Right lobe of liver (tissue), 6 donors: ENCODE measurements at regions not wholly inside any gene's neighbourhood (a gene's known extent, or its start where the extent isn't known, plus 50 kb on each side); places are given as distances from the start of the nearest gene placed in this dataset.

ENCODE experiments used
- ATAC-seq, 4 donors: fragments of 200-7000 bp; cut with Tn5 transposase; one replicate each; pipeline ENCODE4 v1.9.1; 2020; ENCODE audit warnings: mild to moderate bottlenecking in 4 of 4, moderate library complexity in 4 of 4
- DNase-seq, 3 donors: peaks; one replicate each; pipeline ENCODE4 v3.0.0-alpha.2; 2020
- H3K27ac ChIP-seq, 3 donors: fragments of 200-600 bp; one replicate each; pipeline ENCODE4 v1.8.0; 2022
- H3K27me3 ChIP-seq, 2 donors: fragments of 200-600 bp; one replicate each; pipeline ENCODE4 v1.8.0; 2022
- H3K36me3 ChIP-seq, 4 donors: fragments of 200-600 bp; sonication (generic) in 1 of 4; one replicate each; pipeline versions ENCODE4 v1.5.1 to v1.8.0; 2017 to 2022; ENCODE audit warnings: control low read depth in 1 of 4
- H3K4me1 ChIP-seq, 4 donors: fragments of 200-600 bp; sonication (generic) in 1 of 4; one replicate each; pipeline versions ENCODE4 v1.5.1 to v1.8.0; 2017 to 2022; ENCODE audit warnings: control low read depth in 1 of 4
- H3K4me3 ChIP-seq, 3 donors: fragments of 200-600 bp; one replicate each; pipeline ENCODE4 v1.8.0; 2022
- H3K9me3 ChIP-seq, 4 donors: fragments of 200-600 bp; sonication (generic) in 1 of 4; one replicate each; pipeline versions ENCODE4 v1.5.1 to v1.8.0; 2017 to 2022; ENCODE audit warnings: control low read depth in 1 of 4
- CTCF ChIP-seq, 4 donors: fragments of 200-600 bp in 3 of 4; fragments of 450-650 bp in 1 of 4; IDR thresholded peaks; one replicate each; pipeline versions ENCODE4 v1.5.1 to v1.8.0; 2016 to 2022; ENCODE audit warnings: antibody characterized with exemption in 4 of 4, mild to moderate bottlenecking in 2 of 4
- POLR2A ChIP-seq: fragments of 450-650 bp; IDR thresholded peaks from one replicate; pipeline ENCODE4 v1.6.1; 2017; ENCODE audit warnings: antibody characterized with exemption, mild to moderate bottlenecking
- WGBS: methylation state at CpG from one replicate; pipeline ENCODE4 v1.1.6; 2018; ENCODE audit warnings: low coverage, low lambda C conversion rate; ENCODE audit not compliant: insufficient coverage; ENCODE audit errors: missing lambda C conversion rate; 5-methylcytosine and 5-hydroxymethylcytosine counted together
- intact Hi-C, 2 donors: fragments of 100-400 bp; cut with DNase I; formaldehyde crosslinking; loops; one replicate each; pipeline versions ENCODE4 v1.11.2 to v1.14.1; 2022
- donor health status: DM: no; HTN: yes; CAD: no.
- donor health status: DM: no; HTN: no; CAD: no.
- donor health status: DM: no; HTN: no; CAD: no.
- donor health status: DM: no; HTN: yes; CAD: no.
- donor health status: DM: no; HTN: yes; CAD: no.

DNA sequence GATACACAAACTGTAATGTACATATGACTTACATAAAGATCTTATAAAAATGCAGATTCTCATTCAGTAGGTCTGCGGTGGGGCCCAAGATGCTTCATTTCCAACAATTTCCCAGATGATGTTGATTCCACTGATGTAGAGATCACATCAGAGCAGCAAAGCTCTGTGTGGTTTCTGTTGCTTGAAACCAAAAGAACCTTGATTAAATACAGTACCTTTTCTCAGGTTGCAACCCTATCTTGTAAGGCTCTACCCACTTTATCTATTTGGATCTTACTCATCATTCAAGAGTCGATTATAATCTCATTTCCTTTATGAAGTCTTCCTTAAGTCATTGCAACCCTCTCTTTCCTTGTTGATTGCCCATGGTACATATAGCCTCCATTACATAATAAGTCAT is 816.8 kb downstream of the RPA4 start:
- intact Hi-C loops: no loop called here
- Histone ChIP-seq H3K36me3 (no peaks in the 10 kb centered on the region), H3K27me3 (no peaks in the 10 kb centered on the region), H3K4me1 (no peaks in the 10 kb centered on the region), H3K4me3 (no peak overlapping the region), H3K27ac (no peak overlapping the region), H3K9me3 (no peaks in the 10 kb centered on the region)
- no peak for DNase-seq
- ATAC-seq: no peak
- 54% methylated on average over 2 of the region's 2 CpGs for WGBS
- TF ChIP-seq CTCF (IDR thresholded peaks at IDR 0.05): no peak
- no peak for TF ChIP-seq POLR2A

- intact Hi-C loops: no loop called here
- no peak overlapping the region for H3K4me3 ChIP-seq
- H3K27me3 ChIP-seq: no peaks in the 10 kb centered on the region
- H3K36me3 ChIP-seq: no peaks in the 10 kb centered on the region
- no peak overlapping the region for H3K27ac ChIP-seq
- 76% methylated on average over 6 of the region's 6 CpGs for WGBS
- no peaks in the 10 kb centered on the region for H3K9me3 ChIP-seq
- TF ChIP-seq POLR2A (no peak), CTCF (IDR thresholded peaks at IDR 0.05) (no peak)
- no peak for DNase-seq
- H3K4me1 ChIP-seq: no peaks in the 10 kb centered on the region
- no peak for ATAC-seq
These were observed 820.8 kb downstream of the RPA4 start for GRCh38 chrX:97704474-97704873.

DNA sequence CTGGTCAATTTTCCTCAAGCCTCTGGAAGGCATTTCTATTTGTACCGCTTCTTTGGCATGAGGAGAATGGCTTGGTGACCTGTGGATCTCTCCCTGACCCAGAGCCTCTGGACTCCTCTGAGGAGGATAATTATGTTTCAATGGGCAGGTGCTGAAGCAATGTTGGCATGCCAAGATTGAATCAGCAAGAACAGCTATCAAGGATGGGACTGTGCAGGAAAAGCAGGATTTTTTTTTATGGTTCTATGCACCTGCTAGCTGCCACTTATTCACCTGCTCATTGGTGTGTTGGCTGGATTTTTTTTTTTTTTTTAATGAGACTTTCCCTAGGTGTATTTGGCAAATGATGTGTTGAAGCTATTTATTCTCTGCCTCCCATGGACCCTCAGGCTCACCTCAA is 821.2 kb downstream of the RPA4 start:
- intact Hi-C loops: no loop called here
- no peak for DNase-seq
- no peaks in the 10 kb centered on the region for H3K36me3 ChIP-seq
- TF ChIP-seq POLR2A (no peak), CTCF (IDR thresholded peaks at IDR 0.05) (no peak)
- no peak overlapping the region for H3K4me3 ChIP-seq
- WGBS: 86% methylated on average over 1 of the region's 1 CpG
- no peaks in the 10 kb centered on the region for H3K9me3 ChIP-seq
- H3K27me3 ChIP-seq: no peaks in the 10 kb centered on the region
- no peak overlapping the region for H3K27ac ChIP-seq
- no peak for ATAC-seq
- no peaks in the 10 kb centered on the region for H3K4me1 ChIP-seq

- Histone ChIP-seq H3K27me3 (no peaks in the 10 kb centered on the region), H3K27ac (no peak overlapping the region), H3K4me3 (no peak overlapping the region), H3K36me3 (no peaks in the 10 kb centered on the region), H3K9me3 (no peaks in the 10 kb centered on the region), H3K4me1 (no peaks in the 10 kb centered on the region)
- intact Hi-C loops: no loop called here
- no peak for TF ChIP-seq CTCF (IDR thresholded peaks at IDR 0.05)
- TF ChIP-seq POLR2A: no peak
- WGBS: 73% methylated on average over 2 of the region's 2 CpGs
- DNase-seq: no peak
- ATAC-seq: no peak
These were observed 822.2 kb downstream of the RPA4 start for GRCh38 chrX:97705936-97706335.

- H3K4me3 ChIP-seq: no peak overlapping the region
- no peak for ATAC-seq
- H3K27me3 ChIP-seq: no peaks in the 10 kb centered on the region
- no peak for TF ChIP-seq CTCF (IDR thresholded peaks at IDR 0.05)
- TF ChIP-seq POLR2A: no peak
- H3K36me3 ChIP-seq: no peaks in the 10 kb centered on the region
- DNase-seq: no peak
- H3K27ac ChIP-seq: no peak overlapping the region
- H3K9me3 ChIP-seq: no peaks in the 10 kb centered on the region
- intact Hi-C loops: no loop called here
- H3K4me1 ChIP-seq: no peaks in the 10 kb centered on the region
These were observed 830.4 kb downstream of the RPA4 start for GRCh38 chrX:97714072-97714471.
